ENCODE measurements at regions not wholly inside any gene's neighbourhood (a gene's known extent, or its start where the extent isn't known, plus 50 kb on each side); places are given as distances from the start of the nearest gene placed in this dataset.

- WGBS, 2 donors (ENCODE audit: extremely low coverage in 2 of 2, insufficient read length in 2 of 2, insufficient replicate concordance in 1 of 2), result no CpG with 5 or more reads among the region's 5 CpGs
- H2BK5ac ChIP-seq (ENCODE audit: low read length), result no peak overlapping the region
Measured at GRCh38 chr20:40607927-40608326, 81.1 kb downstream of the MAFB start.

DNA sequence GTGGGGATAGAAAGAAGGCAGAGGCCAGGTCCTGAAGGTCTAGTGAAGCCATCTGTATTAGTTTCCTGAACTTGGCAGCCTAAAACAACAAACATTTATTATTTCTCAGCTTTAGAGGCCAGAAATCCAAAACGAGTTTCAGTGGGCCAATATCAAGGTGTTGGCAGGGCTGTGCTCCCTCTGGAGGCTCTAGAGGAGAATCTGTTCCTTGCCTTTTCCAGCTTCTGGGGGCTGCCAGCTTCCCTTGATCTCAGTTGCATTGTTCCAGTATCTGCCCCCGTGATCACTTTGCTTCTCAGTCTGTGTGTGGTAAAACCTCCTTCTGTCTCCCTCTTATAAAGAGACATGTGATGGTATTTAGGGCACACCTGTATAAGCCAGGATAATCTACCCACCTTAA lies 82.4 kb downstream of the MAFB start:
- no CpG with 5 or more reads among the region's 2 CpGs for WGBS, 2 donors (ENCODE audit: extremely low coverage in 2 of 2, insufficient read length in 2 of 2, insufficient replicate concordance in 1 of 2)
- Histone ChIP-seq H3K18ac (ENCODE audit: low read length) (no peak overlapping the region), H3K9ac (ENCODE audit: low read depth, low read length, poor library complexity) (no peak overlapping the region), H3K9me3 (replicated peaks in 1 of 2; ENCODE audit: control insufficient read depth in 2 of 2, insufficient read depth in 1 of 2, low read depth in 1 of 2, low read length in 2 of 2) (no peaks in the 10 kb centered on the region), H2BK120ac (ENCODE audit: low read depth, low read length) (no peak overlapping the region), H3K4me3 (ENCODE audit: low read length in 2 of 2) (no peak overlapping the region), H2BK5ac (ENCODE audit: low read length) (no peak overlapping the region), H2BK15ac (ENCODE audit: low read length) (no peak overlapping the region), H3K27me3 (ENCODE audit: control insufficient read depth in 3 of 3, insufficient read depth in 3 of 3, low read depth in 1 of 3, low read length in 3 of 3) (no peaks in the 10 kb centered on the region), H3K4ac (ENCODE audit: low read length) (no peak overlapping the region), H2AK5ac (ENCODE audit: low read depth, low read length) (no peak overlapping the region), H3K14ac (ENCODE audit: low read length) (no peak overlapping the region), H3K4me1 (ENCODE audit: control insufficient read depth in 2 of 2, insufficient read depth in 1 of 2, low read depth in 1 of 2, low read length in 2 of 2) (no peaks in the 10 kb centered on the region), H4K8ac (ENCODE audit: low read depth, low read length) (no peak overlapping the region), H3K23ac (ENCODE audit: low read depth, low read length, poor library complexity) (no peak overlapping the region), H3K27ac (replicated peaks; ENCODE audit: low read length) (no peak overlapping the region), H3K36me3 (replicated peaks in 1 of 2; ENCODE audit: control insufficient read depth in 2 of 2, insufficient read depth in 2 of 2, low read length in 2 of 2) (no peaks in the 10 kb centered on the region), H4K91ac (ENCODE audit: low read depth, low read length, poor library complexity) (no peak overlapping the region), H3K79me1 (ENCODE audit: low read depth, low read length) (no peaks in the 10 kb centered on the region), H3K4me2 (ENCODE audit: insufficient read depth, low read length, poor library complexity, severe bottlenecking) (no peak overlapping the region), H2AFZ (ENCODE audit: low read length) (no peak overlapping the region), H2BK12ac (ENCODE audit: low read length) (no peak overlapping the region)
- no peak for DNase-seq (ENCODE audit: low spot score)

More at GRCh38 chr20:40607927-40608326, 81.1 kb downstream of the MAFB start:
- Histone ChIP-seq H2BK120ac (ENCODE audit: low read depth, low read length) (no peak overlapping the region), H2AK5ac (ENCODE audit: low read depth, low read length) (no peak overlapping the region), H3K4me2 (ENCODE audit: insufficient read depth, low read length, poor library complexity, severe bottlenecking) (no peak overlapping the region), H3K79me1 (ENCODE audit: low read depth, low read length) (no peaks in the 10 kb centered on the region), H3K4me3 (ENCODE audit: low read length in 2 of 2) (no peak overlapping the region), H3K4me1 (ENCODE audit: control insufficient read depth in 2 of 2, insufficient read depth in 1 of 2, low read depth in 1 of 2, low read length in 2 of 2) (no peaks in the 10 kb centered on the region), H3K27me3 (ENCODE audit: control insufficient read depth in 3 of 3, insufficient read depth in 3 of 3, low read depth in 1 of 3, low read length in 3 of 3) (no peaks in the 10 kb centered on the region), H3K36me3 (replicated peaks in 1 of 2; ENCODE audit: control insufficient read depth in 2 of 2, insufficient read depth in 2 of 2, low read length in 2 of 2) (no peaks in the 10 kb centered on the region), H3K9ac (ENCODE audit: low read depth, low read length, poor library complexity) (no peak overlapping the region), H3K23ac (ENCODE audit: low read depth, low read length, poor library complexity) (no peak overlapping the region), H2BK12ac (ENCODE audit: low read length) (no peak overlapping the region), H2BK15ac (ENCODE audit: low read length) (no peak overlapping the region), H2AFZ (ENCODE audit: low read length) (no peak overlapping the region), H4K91ac (ENCODE audit: low read depth, low read length, poor library complexity) (no peak overlapping the region), H3K9me3 (replicated peaks in 1 of 2; ENCODE audit: control insufficient read depth in 2 of 2, insufficient read depth in 1 of 2, low read depth in 1 of 2, low read length in 2 of 2) (no peaks in the 10 kb centered on the region), H3K27ac (replicated peaks; ENCODE audit: low read length) (no peak overlapping the region), H3K14ac (ENCODE audit: low read length) (no peak overlapping the region), H3K18ac (ENCODE audit: low read length) (no peak overlapping the region), H4K8ac (ENCODE audit: low read depth, low read length) (no peak overlapping the region), H3K4ac (ENCODE audit: low read length) (no peak overlapping the region)
- DNase-seq (ENCODE audit: low spot score), result no peak

GRCh38 chr20:40606237-40606636 lies 82.8 kb downstream of the MAFB start:
- H4K8ac ChIP-seq (ENCODE audit: low read depth, low read length), result no peak overlapping the region
- no peaks in the 10 kb centered on the region for H3K79me1 ChIP-seq (ENCODE audit: low read depth, low read length)
- no peaks in the 10 kb centered on the region for H3K36me3 ChIP-seq (replicated peaks in 1 of 2; ENCODE audit: control insufficient read depth in 2 of 2, insufficient read depth in 2 of 2, low read length in 2 of 2)
- H2BK15ac ChIP-seq (ENCODE audit: low read length), result no peak overlapping the region
- no peak overlapping the region for H2AK5ac ChIP-seq (ENCODE audit: low read depth, low read length)
- no peaks in the 10 kb centered on the region for H3K4me1 ChIP-seq (ENCODE audit: control insufficient read depth in 2 of 2, insufficient read depth in 1 of 2, low read depth in 1 of 2, low read length in 2 of 2)
- no peak overlapping the region for H3K4me2 ChIP-seq (ENCODE audit: insufficient read depth, low read length, poor library complexity, severe bottlenecking)
- H2AFZ ChIP-seq (ENCODE audit: low read length), result no peak overlapping the region
- no peak overlapping the region for H3K9ac ChIP-seq (ENCODE audit: low read depth, low read length, poor library complexity)
- H3K4me3 ChIP-seq (ENCODE audit: low read length in 2 of 2), result no peak overlapping the region
- no peak overlapping the region for H3K23ac ChIP-seq (ENCODE audit: low read depth, low read length, poor library complexity)
- no peak overlapping the region for H2BK12ac ChIP-seq (ENCODE audit: low read length)
- H3K27me3 ChIP-seq (ENCODE audit: control insufficient read depth in 3 of 3, insufficient read depth in 3 of 3, low read depth in 1 of 3, low read length in 3 of 3), result no peaks in the 10 kb centered on the region
- H3K9me3 ChIP-seq (replicated peaks in 1 of 2; ENCODE audit: control insufficient read depth in 2 of 2, insufficient read depth in 1 of 2, low read depth in 1 of 2, low read length in 2 of 2), result no peaks in the 10 kb centered on the region
- DNase-seq (ENCODE audit: low spot score), result no peak
- no CpG with 5 or more reads among the region's 3 CpGs for WGBS, 2 donors (ENCODE audit: extremely low coverage in 2 of 2, insufficient read length in 2 of 2, insufficient replicate concordance in 1 of 2)
- H4K91ac ChIP-seq (ENCODE audit: low read depth, low read length, poor library complexity), result no peak overlapping the region
- H2BK120ac ChIP-seq (ENCODE audit: low read depth, low read length), result no peak overlapping the region
- H2BK5ac ChIP-seq (ENCODE audit: low read length), result no peak overlapping the region
- no peak overlapping the region for H3K14ac ChIP-seq (ENCODE audit: low read length)
- no peak overlapping the region for H3K4ac ChIP-seq (ENCODE audit: low read length)
- no peak overlapping the region for H3K27ac ChIP-seq (replicated peaks; ENCODE audit: low read length)
- no peak overlapping the region for H3K18ac ChIP-seq (ENCODE audit: low read length)

- Histone ChIP-seq H3K27ac (replicated peaks; ENCODE audit: low read length) (no peak overlapping the region), H2BK15ac (ENCODE audit: low read length) (no peak overlapping the region), H3K18ac (ENCODE audit: low read length) (no peak overlapping the region), H3K9ac (ENCODE audit: low read depth, low read length, poor library complexity) (no peak overlapping the region), H3K14ac (ENCODE audit: low read length) (no peak overlapping the region), H2BK120ac (ENCODE audit: low read depth, low read length) (no peak overlapping the region), H2AK5ac (ENCODE audit: low read depth, low read length) (no peak overlapping the region), H2BK5ac (ENCODE audit: low read length) (no peak overlapping the region), H3K4ac (ENCODE audit: low read length) (no peak overlapping the region), H2AFZ (ENCODE audit: low read length) (no peak overlapping the region), H3K23ac (ENCODE audit: low read depth, low read length, poor library complexity) (no peak overlapping the region), H4K91ac (ENCODE audit: low read depth, low read length, poor library complexity) (no peak overlapping the region), H3K4me3 (ENCODE audit: low read length in 2 of 2) (no peak overlapping the region), H3K79me1 (ENCODE audit: low read depth, low read length) (no peaks in the 10 kb centered on the region), H2BK12ac (ENCODE audit: low read length) (no peak overlapping the region), H3K4me1 (ENCODE audit: control insufficient read depth in 2 of 2, insufficient read depth in 1 of 2, low read depth in 1 of 2, low read length in 2 of 2) (no peaks in the 10 kb centered on the region), H4K8ac (ENCODE audit: low read depth, low read length) (no peak overlapping the region), H3K9me3 (replicated peaks in 1 of 2; ENCODE audit: control insufficient read depth in 2 of 2, insufficient read depth in 1 of 2, low read depth in 1 of 2, low read length in 2 of 2) (no peaks in the 10 kb centered on the region), H3K27me3 (ENCODE audit: control insufficient read depth in 3 of 3, insufficient read depth in 3 of 3, low read depth in 1 of 3, low read length in 3 of 3) (no peaks in the 10 kb centered on the region), H3K4me2 (ENCODE audit: insufficient read depth, low read length, poor library complexity, severe bottlenecking) (no peak overlapping the region), H3K36me3 (replicated peaks in 1 of 2; ENCODE audit: control insufficient read depth in 2 of 2, insufficient read depth in 2 of 2, low read length in 2 of 2) (no peaks in the 10 kb centered on the region)
- no CpG with 5 or more reads among the region's 5 CpGs for WGBS, 2 donors (ENCODE audit: extremely low coverage in 2 of 2, insufficient read length in 2 of 2, insufficient replicate concordance in 1 of 2)
- DNase-seq (ENCODE audit: low spot score), result no peak
Measured at GRCh38 chr20:40604416-40604815, 84.6 kb downstream of the MAFB start.

Measured in neuronal stem cell (in vitro differentiated cells).